ENCODE measurements at regions not wholly inside any gene's neighbourhood (a gene's known extent, or its start where the extent isn't known, plus 50 kb on each side); places are given as distances from the start of the nearest gene placed in this dataset.

- Histone ChIP-seq H3K27me3 (ENCODE audit: control insufficient read depth, insufficient read depth, low read length) (no peaks in the 10 kb centered on the region; the same call in 1 of the 2 replicates), H3K4me3 (ENCODE audit: low read depth, low read length) (no peak overlapping the region), H3K36me3 (ENCODE audit: control insufficient read depth, insufficient read depth, low read length) (no peaks in the 10 kb centered on the region)
- DNase-seq (ENCODE audit: low read depth) = no peak
- ChIA-PET CTCF (no interaction called here), POLR2A (no interaction called here)
- no peak for TF ChIP-seq CTCF (IDR thresholded peaks at IDR 0.05; ENCODE audit: insufficient read depth, low read depth, low read length)
Observed at GRCh38 chr15:79492065-79492464, 59.9 kb downstream of the MINAR1 start.

- no peak for DNase-seq (ENCODE audit: low read depth)
- no peak overlapping the region for H3K4me3 ChIP-seq (ENCODE audit: low read depth, low read length)
- no peak for TF ChIP-seq CTCF (IDR thresholded peaks at IDR 0.05; ENCODE audit: insufficient read depth, low read depth, low read length)
- ChIA-PET POLR2A (no interaction called here), CTCF (no interaction called here)
- no peaks in the 10 kb centered on the region for H3K36me3 ChIP-seq (ENCODE audit: control insufficient read depth, insufficient read depth, low read length)
- no peaks in the 10 kb centered on the region; the same call in 1 of the 2 replicates for H3K27me3 ChIP-seq (ENCODE audit: control insufficient read depth, insufficient read depth, low read length)
Observed at GRCh38 chr15:79494384-79494909, 62.3 kb downstream of the MINAR1 start.

- no peak overlapping the region for H3K4me3 ChIP-seq (ENCODE audit: low read depth, low read length)
- CTCF ChIA-PET = no interaction called here
- POLR2A ChIA-PET = no interaction called here
- H3K27me3 ChIP-seq (ENCODE audit: control insufficient read depth, insufficient read depth, low read length) = no peaks in the 10 kb centered on the region; the same call in 1 of the 2 replicates
- no peaks in the 10 kb centered on the region for H3K36me3 ChIP-seq (ENCODE audit: control insufficient read depth, insufficient read depth, low read length)
- no peak for DNase-seq (ENCODE audit: low read depth)
- no peak for TF ChIP-seq CTCF (IDR thresholded peaks at IDR 0.05; ENCODE audit: insufficient read depth, low read depth, low read length)
Observed at GRCh38 chr15:79494963-79495755, 63.0 kb downstream of the MINAR1 start.

GRCh38 chr15:79495775-79496174 is 63.6 kb downstream of the MINAR1 start:
- POLR2A ChIA-PET = no interaction called here
- Histone ChIP-seq H3K36me3 (ENCODE audit: control insufficient read depth, insufficient read depth, low read length) (no peaks in the 10 kb centered on the region), H3K27me3 (ENCODE audit: control insufficient read depth, insufficient read depth, low read length) (no peaks in the 10 kb centered on the region; the same call in 1 of the 2 replicates), H3K4me3 (ENCODE audit: low read depth, low read length) (no peak overlapping the region)
- CTCF ChIA-PET = no interaction called here
- DNase-seq (ENCODE audit: low read depth) = no peak
- TF ChIP-seq CTCF (IDR thresholded peaks at IDR 0.05; ENCODE audit: insufficient read depth, low read depth, low read length) = no peak

GRCh38 chr15:79496838-79497237 is 64.7 kb downstream of the MINAR1 start:
- no peak for DNase-seq (ENCODE audit: low read depth)
- no peaks in the 10 kb centered on the region; the same call in 1 of the 2 replicates for H3K27me3 ChIP-seq (ENCODE audit: control insufficient read depth, insufficient read depth, low read length)
- H3K4me3 ChIP-seq (ENCODE audit: low read depth, low read length) = no peak overlapping the region
- no peaks in the 10 kb centered on the region for H3K36me3 ChIP-seq (ENCODE audit: control insufficient read depth, insufficient read depth, low read length)
- POLR2A ChIA-PET = no interaction called here
- CTCF ChIA-PET = no interaction called here
- TF ChIP-seq CTCF (IDR thresholded peaks at IDR 0.05; ENCODE audit: insufficient read depth, low read depth, low read length) = no peak

Data from BJ (cell line).